ENCODE measurements at regions not wholly inside any gene's neighbourhood (a gene's known extent, or its start where the extent isn't known, plus 50 kb on each side); places are given as distances from the start of the nearest gene placed in this dataset.

DNA sequence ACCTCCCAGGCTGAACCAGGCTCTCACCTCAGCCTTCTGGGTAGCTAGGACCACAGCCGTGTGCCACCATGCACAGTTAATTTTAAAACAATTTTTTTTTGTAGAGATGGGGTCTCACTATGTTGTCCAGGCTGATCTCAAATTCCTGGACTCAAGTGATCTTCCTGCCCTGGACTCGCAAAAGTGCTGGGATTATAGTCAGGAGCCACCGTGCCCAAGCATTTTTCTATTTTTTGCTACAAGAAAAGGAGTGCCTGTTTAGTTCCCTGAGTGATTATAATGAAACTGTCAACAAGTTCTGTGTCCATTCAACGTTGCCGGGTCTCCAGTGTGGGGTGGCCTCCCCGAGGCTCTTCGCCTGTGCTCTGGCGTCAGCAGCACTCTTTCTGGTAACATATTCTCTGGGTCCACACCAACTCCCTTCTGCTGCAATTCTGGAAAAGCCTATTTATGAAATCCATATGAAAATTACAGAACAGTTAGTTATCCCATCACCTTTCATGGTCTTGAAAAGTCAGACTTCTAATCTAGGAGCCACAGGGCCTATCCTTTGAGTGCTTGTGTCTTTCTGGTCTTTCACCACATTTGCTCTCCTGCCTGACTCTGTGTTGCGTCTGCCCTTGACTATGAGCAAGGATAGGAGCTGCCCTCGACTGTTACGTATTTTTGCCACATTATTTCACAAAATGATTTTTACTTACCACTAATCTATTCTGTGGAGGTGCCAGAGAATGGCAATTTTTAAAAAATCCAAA is 172.7 kb downstream of the SOCS6 start:
- ChIA-PET POLR2A (no interaction called here), CTCF (no interaction called here)
- Mint-ChIP-seq H3K4me3 (no peak overlapping the region), H3K9me3 (no peaks in the 10 kb centered on the region), H3K27me3 (peaks cover 15% of the 10 kb centered on the region), H3K4me1 (peaks cover 3% of the 10 kb centered on the region), H3K36me3 (ENCODE audit: low read depth) (no peaks in the 10 kb centered on the region), H3K27ac (no peak overlapping the region)
- DNase-seq = no peak

DNA sequence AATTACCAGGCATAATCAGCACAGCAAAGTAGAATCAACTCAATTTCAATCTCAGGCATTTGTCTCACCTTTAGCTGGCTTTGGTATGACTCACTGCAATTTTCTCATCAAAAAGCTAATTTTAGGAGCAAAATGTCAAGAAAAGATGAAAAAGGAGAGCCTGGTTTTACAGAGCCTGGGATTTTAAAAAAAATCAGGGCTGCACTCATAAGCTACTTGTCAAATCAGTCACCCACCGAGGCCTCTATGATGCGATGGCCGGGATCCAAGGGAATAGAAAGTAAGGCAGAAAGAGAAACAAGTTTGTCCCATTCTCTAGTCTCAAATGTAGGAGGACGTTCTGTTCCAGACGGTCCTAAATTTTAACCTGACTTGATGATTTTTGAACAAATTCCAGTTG is 170.9 kb downstream of the SOCS6 start:
- Mint-ChIP-seq H3K36me3 (ENCODE audit: low read depth) (no peaks in the 10 kb centered on the region), H3K9me3 (no peaks in the 10 kb centered on the region), H3K4me1 (peaks cover 2% of the 10 kb centered on the region), H3K4me3 (no peak overlapping the region), H3K27me3 (peaks cover 13% of the 10 kb centered on the region), H3K27ac (no peak overlapping the region)
- POLR2A ChIA-PET = no interaction called here
- CTCF ChIA-PET = interaction anchor here (0.6 to 0.7 kb wide), 2 partner anchors 264 to 368 kb away, joined by 3 to 4 read pairs; no protein-coding TSS in a partner anchor
- no peak for DNase-seq

DNA sequence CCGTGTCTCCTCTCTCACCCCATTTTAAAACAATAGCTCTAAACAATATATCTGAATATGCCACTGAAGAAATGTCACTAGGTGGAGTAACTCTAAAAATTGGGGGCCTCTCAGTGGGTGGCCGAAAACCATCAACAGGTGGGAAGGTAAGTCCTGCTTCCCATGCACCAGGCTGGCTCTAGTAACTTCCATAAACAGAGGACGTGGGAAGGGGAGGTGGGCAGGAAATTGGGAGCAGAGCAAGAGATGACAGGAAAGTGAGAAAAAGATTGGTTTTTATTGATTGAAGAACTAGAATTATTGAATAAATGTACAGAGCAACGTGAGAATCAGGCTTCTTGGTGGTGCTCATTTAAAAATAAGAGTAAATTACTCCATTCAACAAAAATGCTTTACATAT is 170.4 kb downstream of the SOCS6 start:
- ChIA-PET CTCF (interaction anchor here (0.7 to 2.0 kb wide), 2 partner anchors 263 to 264 kb away, joined by 4 read pairs; no protein-coding TSS in a partner anchor), POLR2A (no interaction called here)
- Mint-ChIP-seq H3K27me3 (peaks cover 11% of the 10 kb centered on the region), H3K36me3 (ENCODE audit: low read depth) (no peaks in the 10 kb centered on the region), H3K4me3 (no peak overlapping the region), H3K4me1 (no peaks in the 10 kb centered on the region), H3K9me3 (no peaks in the 10 kb centered on the region), H3K27ac (no peak overlapping the region)
- no peak for DNase-seq

DNA sequence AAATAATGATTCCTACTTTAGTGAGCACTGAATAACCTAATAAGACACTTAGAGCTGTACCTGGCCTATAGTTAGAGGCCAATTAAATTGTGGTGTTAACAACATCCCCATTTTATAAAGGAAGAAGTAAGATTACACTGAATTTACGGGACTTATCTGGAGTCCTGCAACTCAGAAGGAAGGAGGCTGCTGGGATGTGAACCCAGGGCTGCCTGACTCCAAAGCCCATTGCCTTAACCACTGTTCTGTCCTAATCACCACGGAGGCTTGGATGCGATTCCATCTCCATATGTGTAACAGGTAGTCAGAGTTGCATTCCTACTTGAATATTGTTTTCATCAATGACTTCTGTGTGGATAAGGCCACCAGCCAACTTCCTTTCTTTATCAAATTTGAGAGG is 168.9 kb downstream of the SOCS6 start:
- H3K27ac Mint-ChIP-seq = no peak overlapping the region
- no peak overlapping the region for H3K4me3 Mint-ChIP-seq
- H3K27me3 Mint-ChIP-seq = peaks cover 4% of the 10 kb centered on the region
- CTCF ChIA-PET = interaction anchor here (2.0 kb wide), 1 partner anchor 262 kb away, joined by 4 read pairs; no protein-coding TSS in a partner anchor
- no peak for DNase-seq
- H3K36me3 Mint-ChIP-seq (ENCODE audit: low read depth) = no peaks in the 10 kb centered on the region
- no peaks in the 10 kb centered on the region for H3K9me3 Mint-ChIP-seq
- no peaks in the 10 kb centered on the region for H3K4me1 Mint-ChIP-seq
- POLR2A ChIA-PET = no interaction called here

DNA sequence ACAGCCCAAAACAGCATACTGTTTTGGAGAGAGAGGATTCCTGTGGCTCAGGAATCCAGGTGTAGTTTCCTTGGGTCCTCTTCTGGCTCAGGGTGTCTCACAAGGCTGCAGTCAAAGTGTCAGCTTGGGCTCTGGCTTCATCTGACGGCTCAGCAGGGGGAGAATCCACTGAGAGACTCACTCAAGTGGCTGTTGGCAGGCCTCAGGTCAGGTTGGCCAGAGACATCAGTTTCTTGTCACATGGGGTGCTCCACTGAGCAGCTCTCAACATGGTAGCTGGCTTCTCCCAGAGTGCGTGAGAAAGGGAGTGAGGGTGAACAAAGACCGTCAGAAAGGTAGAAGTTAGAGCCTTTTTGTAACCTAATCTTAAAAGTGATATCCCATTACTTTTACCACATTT is 168.4 kb downstream of the SOCS6 start:
- ChIA-PET POLR2A (no interaction called here), CTCF (interaction anchor here (0.5 to 2.0 kb wide), 2 partner anchors 261 to 787 kb away, joined by 3 to 4 read pairs; no protein-coding TSS in a partner anchor)
- Mint-ChIP-seq H3K36me3 (ENCODE audit: low read depth) (no peaks in the 10 kb centered on the region), H3K27me3 (peaks cover 4% of the 10 kb centered on the region), H3K27ac (no peak overlapping the region), H3K4me1 (no peaks in the 10 kb centered on the region), H3K9me3 (no peaks in the 10 kb centered on the region), H3K4me3 (no peak overlapping the region)
- DNase-seq = no peak

DNA sequence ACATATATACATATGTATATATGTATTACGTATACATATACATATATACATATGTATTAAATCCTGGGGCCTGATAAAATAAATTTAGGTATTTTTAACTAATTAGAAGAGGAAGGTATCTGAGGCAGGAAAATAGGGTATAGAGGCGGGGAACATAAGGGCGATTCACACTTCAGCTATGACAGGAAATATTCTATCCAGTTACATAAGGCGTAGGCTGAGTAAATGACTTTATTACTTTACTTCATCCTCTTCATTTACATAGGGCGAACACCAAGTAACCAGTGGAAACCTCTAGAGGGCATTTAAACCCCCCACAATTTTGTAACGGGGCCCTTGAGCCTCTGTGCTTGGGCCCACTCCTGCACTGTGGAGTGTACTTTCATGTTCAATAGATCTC is 167.5 kb downstream of the SOCS6 start:
- H3K4me3 Mint-ChIP-seq = no peak overlapping the region
- no peaks in the 10 kb centered on the region for H3K9me3 Mint-ChIP-seq
- H3K4me1 Mint-ChIP-seq = no peaks in the 10 kb centered on the region
- no peak overlapping the region for H3K27ac Mint-ChIP-seq
- CTCF ChIA-PET = interaction anchor here (3.3 to 4.5 kb wide), 2 partner anchors 23 to 262 kb away, joined by 14 to 35 read pairs; no protein-coding TSS in a partner anchor
- DNase-seq = no peak
- H3K27me3 Mint-ChIP-seq = peaks cover 3% of the 10 kb centered on the region
- POLR2A ChIA-PET = no interaction called here
- H3K36me3 Mint-ChIP-seq (ENCODE audit: low read depth) = no peaks in the 10 kb centered on the region

DNA sequence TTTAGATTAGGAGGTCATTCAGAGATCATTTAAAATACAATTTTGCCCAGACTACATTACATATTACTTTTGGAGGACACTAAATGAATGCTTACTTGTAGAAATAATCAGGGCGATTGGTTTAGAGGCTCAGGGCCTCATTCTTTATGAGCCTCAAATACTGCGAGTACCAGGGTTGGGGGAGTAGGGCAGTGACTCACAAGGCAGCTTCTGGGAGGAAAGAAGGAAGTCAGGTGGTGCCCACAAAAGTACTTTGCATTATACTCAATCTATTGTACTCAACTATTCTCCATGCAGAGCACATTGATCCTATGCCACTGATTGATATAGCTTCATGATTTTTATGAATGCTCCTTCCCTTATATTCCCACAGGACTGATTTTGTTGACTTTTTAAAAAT is 166.9 kb downstream of the SOCS6 start:
- H3K4me3 Mint-ChIP-seq = no peak overlapping the region
- H3K36me3 Mint-ChIP-seq (ENCODE audit: low read depth) = no peaks in the 10 kb centered on the region
- H3K27ac Mint-ChIP-seq = no peak overlapping the region
- ChIA-PET CTCF (interaction anchor here (0.9 to 4.5 kb wide), 5 partner anchors 14 to 261 kb away, joined by 3 to 35 read pairs (median 4); no protein-coding TSS in a partner anchor), POLR2A (no interaction called here)
- no peak for DNase-seq
- peaks cover 3% of the 10 kb centered on the region for H3K27me3 Mint-ChIP-seq
- H3K9me3 Mint-ChIP-seq = no peaks in the 10 kb centered on the region
- no peaks in the 10 kb centered on the region for H3K4me1 Mint-ChIP-seq

DNA sequence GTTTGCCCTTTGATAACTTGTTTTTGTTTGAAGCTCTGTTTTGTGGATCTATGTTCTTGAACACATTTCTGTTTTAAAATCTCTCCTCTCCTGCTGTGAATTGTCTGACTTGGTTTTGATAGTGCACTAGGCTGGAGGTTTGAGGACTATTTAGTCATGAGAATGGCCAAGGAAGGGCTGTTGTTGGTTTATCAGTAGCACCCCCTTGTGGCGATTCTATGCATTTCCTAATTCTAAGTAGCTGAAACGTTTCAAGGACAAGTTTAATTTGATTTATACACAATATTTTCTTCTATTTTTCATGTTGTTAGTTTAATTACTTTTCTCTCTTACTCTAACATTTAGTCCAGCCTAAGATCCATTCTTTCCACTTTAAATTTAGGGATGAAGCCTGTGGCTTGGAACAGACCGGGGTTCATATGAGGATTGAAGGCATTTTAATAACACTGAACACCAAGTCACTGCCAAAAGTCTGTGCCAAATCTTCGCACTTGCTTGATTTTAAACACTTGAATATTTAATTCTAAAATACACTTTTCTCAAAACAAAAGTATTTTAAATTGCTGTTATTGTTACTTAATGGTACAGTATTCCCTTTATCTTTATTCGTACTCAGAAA is 166.0 kb downstream of the SOCS6 start:
- ChIA-PET POLR2A (interaction anchor here (1.7 kb wide), 1 partner anchor 260 kb away, joined by 4 read pairs; no protein-coding TSS in a partner anchor), CTCF (interaction anchor here (0.7 to 4.5 kb wide), 6 partner anchors 14 to 260 kb away, joined by 3 to 35 read pairs (median 5); no protein-coding TSS in a partner anchor)
- H3K4me1 Mint-ChIP-seq = no peaks in the 10 kb centered on the region
- peak; percentile 25 for DNase-seq
- H3K4me3 Mint-ChIP-seq = no peak overlapping the region
- H3K27ac Mint-ChIP-seq = no peak overlapping the region
- peaks cover 6% of the 10 kb centered on the region for H3K27me3 Mint-ChIP-seq
- no peaks in the 10 kb centered on the region for H3K9me3 Mint-ChIP-seq
- H3K36me3 Mint-ChIP-seq (ENCODE audit: low read depth) = no peaks in the 10 kb centered on the region

DNA sequence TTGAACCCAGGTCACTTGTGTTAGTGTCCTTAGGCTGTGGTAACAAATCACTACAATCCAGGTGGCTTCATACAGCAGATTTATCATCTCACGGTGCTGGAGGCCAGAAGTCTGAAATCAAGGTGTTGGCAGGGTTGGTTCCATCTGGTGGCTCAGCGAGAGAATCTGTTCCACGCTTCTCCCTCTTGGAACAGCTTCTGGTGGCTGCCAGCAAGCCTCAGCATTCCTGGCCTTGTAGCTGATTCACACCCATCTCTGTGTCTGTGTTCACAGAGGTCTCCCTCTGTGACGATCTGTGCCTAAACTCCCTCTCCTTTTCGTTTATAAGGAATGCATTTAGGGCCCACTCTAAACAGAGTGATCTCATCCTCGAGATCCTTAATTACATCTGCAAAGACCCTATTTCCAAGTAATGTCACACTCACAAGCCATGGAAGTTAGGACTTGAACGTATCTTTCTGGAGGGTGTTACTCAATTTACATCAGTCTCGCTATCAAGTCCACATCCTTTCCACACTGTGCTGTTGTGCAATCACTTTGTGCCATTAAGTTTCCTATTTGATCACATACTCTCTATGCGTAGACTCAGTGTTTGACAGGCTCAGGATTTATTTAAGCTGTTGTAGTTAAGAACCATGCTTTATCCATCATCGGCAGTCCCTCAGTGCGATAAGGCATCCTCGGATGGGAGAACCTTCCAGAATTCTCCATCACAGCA is 164.4 kb downstream of the SOCS6 start:
- POLR2A ChIA-PET = interaction anchor here (1.7 kb wide), 1 partner anchor 258 kb away, joined by 4 read pairs; no protein-coding TSS in a partner anchor
- H3K4me1 Mint-ChIP-seq = no peaks in the 10 kb centered on the region
- CTCF ChIA-PET = interaction anchor here (0.9 to 4.5 kb wide), 3 partner anchors 9 to 258 kb away, joined by 3 to 35 read pairs (median 6); no protein-coding TSS in a partner anchor
- H3K27me3 Mint-ChIP-seq = peaks cover 6% of the 10 kb centered on the region
- H3K4me3 Mint-ChIP-seq = no peak overlapping the region
- no peaks in the 10 kb centered on the region for H3K36me3 Mint-ChIP-seq (ENCODE audit: low read depth)
- DNase-seq = no peak
- no peak overlapping the region for H3K27ac Mint-ChIP-seq
- no peaks in the 10 kb centered on the region for H3K9me3 Mint-ChIP-seq

DNA sequence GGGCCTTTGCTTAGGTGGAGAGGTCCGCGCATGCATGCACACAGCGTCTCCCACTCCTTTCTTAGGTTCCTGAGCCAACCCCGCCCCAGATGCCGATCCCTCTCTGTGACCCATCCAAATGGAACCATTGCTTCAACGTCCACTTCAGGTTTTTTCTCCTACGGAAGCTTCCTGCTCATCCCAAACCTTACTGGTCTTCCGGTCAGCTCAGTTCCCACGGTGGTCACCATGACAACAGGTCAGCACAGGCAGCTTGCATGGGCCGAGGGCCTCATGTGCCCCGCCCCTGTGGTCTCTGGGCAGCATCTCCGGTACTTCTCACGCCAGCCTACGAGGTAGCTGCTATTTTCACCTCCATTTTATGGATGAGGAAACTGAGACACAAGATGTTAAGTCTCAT is 163.7 kb downstream of the SOCS6 start:
- H3K9me3 Mint-ChIP-seq = no peaks in the 10 kb centered on the region
- ChIA-PET POLR2A (no interaction called here), CTCF (interaction anchor here (0.7 to 4.5 kb wide), 2 partner anchors 18 to 258 kb away, joined by 4 to 35 read pairs; no protein-coding TSS in a partner anchor)
- peaks cover 6% of the 10 kb centered on the region for H3K27me3 Mint-ChIP-seq
- H3K4me1 Mint-ChIP-seq = no peaks in the 10 kb centered on the region
- no peak overlapping the region for H3K27ac Mint-ChIP-seq
- no peaks in the 10 kb centered on the region for H3K36me3 Mint-ChIP-seq (ENCODE audit: low read depth)
- H3K4me3 Mint-ChIP-seq = no peak overlapping the region
- DNase-seq = no peak

DNA sequence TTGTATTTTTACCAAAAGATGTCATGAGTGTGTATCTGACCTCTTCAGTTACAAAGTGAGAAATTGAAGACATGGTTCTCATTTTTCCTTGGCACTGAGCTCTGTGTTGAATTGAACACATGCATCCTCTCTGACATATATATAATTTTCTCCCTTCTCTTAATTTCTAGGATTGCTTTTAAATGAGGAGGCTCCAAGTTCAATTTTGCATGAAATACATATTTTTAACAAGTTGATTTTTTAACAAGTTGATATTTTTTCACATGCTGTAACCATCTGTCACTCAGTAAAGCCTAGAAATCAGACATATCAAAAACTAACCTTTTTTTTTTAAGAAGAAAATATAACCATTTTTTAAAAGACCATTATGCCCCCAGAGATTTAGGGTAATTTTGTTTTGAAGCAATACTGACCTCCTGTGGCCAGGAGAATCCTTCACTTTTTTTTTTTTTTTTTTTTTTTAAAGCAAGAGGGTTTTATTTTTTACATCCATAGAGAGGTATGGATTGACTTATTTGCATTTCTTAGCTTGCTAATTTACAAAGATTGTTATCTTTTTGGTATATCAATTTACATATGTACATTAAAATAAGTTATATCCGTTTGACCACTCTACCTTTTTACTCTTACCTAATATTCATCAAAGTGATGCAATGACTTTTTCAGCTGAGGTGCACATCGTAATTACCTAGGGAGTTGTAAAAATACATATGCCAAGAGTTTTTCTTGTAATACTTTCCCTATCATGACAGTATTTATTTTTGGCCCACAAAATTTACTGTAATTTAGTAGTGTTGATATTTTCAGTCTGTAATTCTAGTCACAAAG is 161.8 kb downstream of the SOCS6 start:
- no peak overlapping the region for H3K4me3 Mint-ChIP-seq
- CTCF ChIA-PET = interaction anchor here (0.6 to 1.6 kb wide), 3 partner anchors 11 to 276 kb away, joined by 3 to 9 read pairs (median 3); no protein-coding TSS in a partner anchor
- H3K36me3 Mint-ChIP-seq (ENCODE audit: low read depth) = no peaks in the 10 kb centered on the region
- no peaks in the 10 kb centered on the region for H3K4me1 Mint-ChIP-seq
- H3K27ac Mint-ChIP-seq = no peak overlapping the region
- DNase-seq = no peak
- H3K27me3 Mint-ChIP-seq = peaks cover 8% of the 10 kb centered on the region
- H3K9me3 Mint-ChIP-seq = no peaks in the 10 kb centered on the region
- POLR2A ChIA-PET = no interaction called here

DNA sequence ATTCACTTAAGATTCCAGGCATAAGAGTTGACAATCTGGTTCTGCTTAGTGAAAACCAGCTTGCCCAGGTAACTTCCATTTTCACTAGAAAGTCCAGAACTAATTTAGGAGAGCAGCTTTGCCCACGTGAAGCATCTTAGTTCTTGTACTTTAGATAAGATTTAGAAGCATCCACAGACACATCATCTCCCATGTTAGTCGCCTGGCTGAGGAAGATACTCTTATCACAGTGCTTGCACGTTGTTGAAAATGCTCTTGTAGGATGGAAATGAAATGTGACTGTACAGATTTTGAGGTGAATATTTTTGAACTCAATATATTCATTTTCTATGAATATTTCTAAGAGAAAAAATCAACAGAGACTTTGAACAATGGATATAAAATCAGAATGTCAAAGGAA is 159.7 kb downstream of the SOCS6 start:
- Mint-ChIP-seq H3K9me3 (peaks cover 7% of the 10 kb centered on the region), H3K27me3 (peaks cover 8% of the 10 kb centered on the region), H3K4me1 (no peaks in the 10 kb centered on the region), H3K27ac (no peak overlapping the region), H3K36me3 (ENCODE audit: low read depth) (no peaks in the 10 kb centered on the region), H3K4me3 (no peak overlapping the region)
- no peak for DNase-seq
- CTCF ChIA-PET = no interaction called here
- POLR2A ChIA-PET = no interaction called here
